ENCODE measurements at regions not wholly inside any gene's neighbourhood (a gene's known extent, or its start where the extent isn't known, plus 50 kb on each side); places are given as distances from the start of the nearest gene placed in this dataset.

- no peak for TF ChIP-seq POLR2A (IDR thresholded peaks at IDR 0.05; ENCODE audit: low read length)
- TF ChIP-seq GATA1 (IDR thresholded peaks at IDR 0.05; ENCODE audit: low read depth, low read length): no peak
Measured at GRCh38 chr10:128766915-128767314, 640.7 kb upstream of the MKI67 start.

Data from erythroblast (primary cell).